GM23338 (cell line): ENCODE measurements at regions not wholly inside any gene's neighbourhood (a gene's known extent, or its start where the extent isn't known, plus 50 kb on each side); places are given as distances from the start of the nearest gene placed in this dataset.

ENCODE experiments used
- CREB1 ChIP-seq: fragments of 250-450 bp; sonication (Bioruptor Pico); IDR thresholded peaks from 2 replicates; pipeline ENCODE4 v1.5.0; 2020; ENCODE audit warnings: low read depth, mild to moderate bottlenecking, moderate library complexity
- EZH2 ChIP-seq: fragments of 200-600 bp; sonication (generic); IDR thresholded peaks from one replicate; pipeline ENCODE4 v1.8.0; 2017; ENCODE audit warnings: antibody characterized with exemption, mild to moderate bottlenecking, low read depth; ENCODE audit not compliant: unreplicated experiment
- POLR2AphosphoS5 ChIP-seq: IDR thresholded peaks from 2 replicates; pipeline ENCODE4 v1.6.1; 2016; ENCODE audit warnings: antibody characterized with exemption, low read depth
- TF ChIP-seq, protein P1 (sequence below), 2 experiments: fragments of 200-600 bp in 1 of 2; sonication (generic) in 1 of 2; conservative IDR thresholded peaks; 2 replicates each; pipeline versions ENCODE4 v1.5.1 to v1.6.1; 2016 to 2017; ENCODE audit warnings: antibody characterized with exemption in 2 of 2, low read depth in 2 of 2, mild to moderate bottlenecking in 2 of 2, moderate library complexity in 1 of 2
- TF ChIP-seq, protein P2 (sequence below): IDR thresholded peaks from 2 replicates; pipeline ENCODE4 v1.6.1; 2016; ENCODE audit warnings: antibody characterized with exemption
- TF ChIP-seq, protein P3 (sequence below): IDR thresholded peaks from one replicate; pipeline ENCODE4 v1.6.1; 2018; ENCODE audit warnings: antibody characterized with exemption; ENCODE audit not compliant: unreplicated experiment

DNA sequence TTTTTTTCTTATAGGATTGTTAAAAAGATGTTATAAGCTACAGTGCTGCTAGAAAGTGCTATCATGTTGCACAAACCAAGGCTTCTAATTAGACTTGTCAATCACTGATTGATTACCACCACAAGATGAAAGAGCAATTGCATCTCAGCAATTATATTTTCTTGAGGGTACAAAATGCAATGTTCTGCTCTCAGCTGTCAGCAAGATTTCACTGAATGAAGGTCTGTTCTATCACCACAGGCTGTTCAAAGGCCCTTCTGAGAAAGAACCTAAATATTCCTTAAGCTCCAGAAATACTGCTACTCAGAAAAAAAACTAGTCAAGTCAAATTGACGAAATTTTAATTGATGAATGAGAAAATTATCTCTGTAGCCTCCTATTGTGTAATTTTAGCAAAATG lies 301.9 kb upstream of the KYNU start:
- TF ChIP-seq POLR2AphosphoS5 (no peak), EZH2 (no peak), CREB1 (no peak)
- TF ChIP-seq, protein P1, sequence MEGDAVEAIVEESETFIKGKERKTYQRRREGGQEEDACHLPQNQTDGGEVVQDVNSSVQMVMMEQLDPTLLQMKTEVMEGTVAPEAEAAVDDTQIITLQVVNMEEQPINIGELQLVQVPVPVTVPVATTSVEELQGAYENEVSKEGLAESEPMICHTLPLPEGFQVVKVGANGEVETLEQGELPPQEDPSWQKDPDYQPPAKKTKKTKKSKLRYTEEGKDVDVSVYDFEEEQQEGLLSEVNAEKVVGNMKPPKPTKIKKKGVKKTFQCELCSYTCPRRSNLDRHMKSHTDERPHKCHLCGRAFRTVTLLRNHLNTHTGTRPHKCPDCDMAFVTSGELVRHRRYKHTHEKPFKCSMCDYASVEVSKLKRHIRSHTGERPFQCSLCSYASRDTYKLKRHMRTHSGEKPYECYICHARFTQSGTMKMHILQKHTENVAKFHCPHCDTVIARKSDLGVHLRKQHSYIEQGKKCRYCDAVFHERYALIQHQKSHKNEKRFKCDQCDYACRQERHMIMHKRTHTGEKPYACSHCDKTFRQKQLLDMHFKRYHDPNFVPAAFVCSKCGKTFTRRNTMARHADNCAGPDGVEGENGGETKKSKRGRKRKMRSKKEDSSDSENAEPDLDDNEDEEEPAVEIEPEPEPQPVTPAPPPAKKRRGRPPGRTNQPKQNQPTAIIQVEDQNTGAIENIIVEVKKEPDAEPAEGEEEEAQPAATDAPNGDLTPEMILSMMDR (conservative IDR thresholded peaks at IDR 0.05; ENCODE audit: low read depth in 2 of 2), result no peak
- TF ChIP-seq, protein P2, sequence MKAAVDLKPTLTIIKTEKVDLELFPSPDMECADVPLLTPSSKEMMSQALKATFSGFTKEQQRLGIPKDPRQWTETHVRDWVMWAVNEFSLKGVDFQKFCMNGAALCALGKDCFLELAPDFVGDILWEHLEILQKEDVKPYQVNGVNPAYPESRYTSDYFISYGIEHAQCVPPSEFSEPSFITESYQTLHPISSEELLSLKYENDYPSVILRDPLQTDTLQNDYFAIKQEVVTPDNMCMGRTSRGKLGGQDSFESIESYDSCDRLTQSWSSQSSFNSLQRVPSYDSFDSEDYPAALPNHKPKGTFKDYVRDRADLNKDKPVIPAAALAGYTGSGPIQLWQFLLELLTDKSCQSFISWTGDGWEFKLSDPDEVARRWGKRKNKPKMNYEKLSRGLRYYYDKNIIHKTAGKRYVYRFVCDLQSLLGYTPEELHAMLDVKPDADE, result no peak
- TF ChIP-seq, protein P3, sequence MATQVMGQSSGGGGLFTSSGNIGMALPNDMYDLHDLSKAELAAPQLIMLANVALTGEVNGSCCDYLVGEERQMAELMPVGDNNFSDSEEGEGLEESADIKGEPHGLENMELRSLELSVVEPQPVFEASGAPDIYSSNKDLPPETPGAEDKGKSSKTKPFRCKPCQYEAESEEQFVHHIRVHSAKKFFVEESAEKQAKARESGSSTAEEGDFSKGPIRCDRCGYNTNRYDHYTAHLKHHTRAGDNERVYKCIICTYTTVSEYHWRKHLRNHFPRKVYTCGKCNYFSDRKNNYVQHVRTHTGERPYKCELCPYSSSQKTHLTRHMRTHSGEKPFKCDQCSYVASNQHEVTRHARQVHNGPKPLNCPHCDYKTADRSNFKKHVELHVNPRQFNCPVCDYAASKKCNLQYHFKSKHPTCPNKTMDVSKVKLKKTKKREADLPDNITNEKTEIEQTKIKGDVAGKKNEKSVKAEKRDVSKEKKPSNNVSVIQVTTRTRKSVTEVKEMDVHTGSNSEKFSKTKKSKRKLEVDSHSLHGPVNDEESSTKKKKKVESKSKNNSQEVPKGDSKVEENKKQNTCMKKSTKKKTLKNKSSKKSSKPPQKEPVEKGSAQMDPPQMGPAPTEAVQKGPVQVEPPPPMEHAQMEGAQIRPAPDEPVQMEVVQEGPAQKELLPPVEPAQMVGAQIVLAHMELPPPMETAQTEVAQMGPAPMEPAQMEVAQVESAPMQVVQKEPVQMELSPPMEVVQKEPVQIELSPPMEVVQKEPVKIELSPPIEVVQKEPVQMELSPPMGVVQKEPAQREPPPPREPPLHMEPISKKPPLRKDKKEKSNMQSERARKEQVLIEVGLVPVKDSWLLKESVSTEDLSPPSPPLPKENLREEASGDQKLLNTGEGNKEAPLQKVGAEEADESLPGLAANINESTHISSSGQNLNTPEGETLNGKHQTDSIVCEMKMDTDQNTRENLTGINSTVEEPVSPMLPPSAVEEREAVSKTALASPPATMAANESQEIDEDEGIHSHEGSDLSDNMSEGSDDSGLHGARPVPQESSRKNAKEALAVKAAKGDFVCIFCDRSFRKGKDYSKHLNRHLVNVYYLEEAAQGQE, result no peak
